ENCODE measurements at regions not wholly inside any gene's neighbourhood (a gene's known extent, or its start where the extent isn't known, plus 50 kb on each side); places are given as distances from the start of the nearest gene placed in this dataset.

DNA sequence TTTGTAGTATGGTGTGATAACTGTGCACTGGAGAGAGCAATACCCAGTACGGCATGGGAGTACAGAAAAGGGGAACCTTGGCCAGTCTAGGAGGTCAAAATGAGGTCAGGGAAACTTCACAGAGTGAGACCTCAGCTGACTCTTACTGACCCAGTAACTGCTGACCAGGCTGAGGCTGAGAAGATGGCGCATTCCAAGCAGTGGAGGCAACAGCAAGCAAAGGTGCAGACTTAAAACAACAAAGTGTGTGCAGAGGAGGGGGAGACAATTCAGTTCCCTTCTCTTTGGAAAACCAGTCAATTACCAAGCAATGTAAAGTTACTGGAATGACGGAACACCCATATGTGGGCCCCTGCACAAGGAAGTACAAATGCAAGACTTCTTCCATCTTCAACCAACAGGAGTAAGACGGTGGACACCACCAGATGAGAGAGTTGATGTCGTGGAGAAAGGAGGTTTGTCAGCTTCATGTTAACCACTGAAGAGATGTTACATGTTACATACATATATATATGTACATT is 54.6 kb upstream of the PRDX6 start (continued):
- TF ChIP-seq, protein P1, sequence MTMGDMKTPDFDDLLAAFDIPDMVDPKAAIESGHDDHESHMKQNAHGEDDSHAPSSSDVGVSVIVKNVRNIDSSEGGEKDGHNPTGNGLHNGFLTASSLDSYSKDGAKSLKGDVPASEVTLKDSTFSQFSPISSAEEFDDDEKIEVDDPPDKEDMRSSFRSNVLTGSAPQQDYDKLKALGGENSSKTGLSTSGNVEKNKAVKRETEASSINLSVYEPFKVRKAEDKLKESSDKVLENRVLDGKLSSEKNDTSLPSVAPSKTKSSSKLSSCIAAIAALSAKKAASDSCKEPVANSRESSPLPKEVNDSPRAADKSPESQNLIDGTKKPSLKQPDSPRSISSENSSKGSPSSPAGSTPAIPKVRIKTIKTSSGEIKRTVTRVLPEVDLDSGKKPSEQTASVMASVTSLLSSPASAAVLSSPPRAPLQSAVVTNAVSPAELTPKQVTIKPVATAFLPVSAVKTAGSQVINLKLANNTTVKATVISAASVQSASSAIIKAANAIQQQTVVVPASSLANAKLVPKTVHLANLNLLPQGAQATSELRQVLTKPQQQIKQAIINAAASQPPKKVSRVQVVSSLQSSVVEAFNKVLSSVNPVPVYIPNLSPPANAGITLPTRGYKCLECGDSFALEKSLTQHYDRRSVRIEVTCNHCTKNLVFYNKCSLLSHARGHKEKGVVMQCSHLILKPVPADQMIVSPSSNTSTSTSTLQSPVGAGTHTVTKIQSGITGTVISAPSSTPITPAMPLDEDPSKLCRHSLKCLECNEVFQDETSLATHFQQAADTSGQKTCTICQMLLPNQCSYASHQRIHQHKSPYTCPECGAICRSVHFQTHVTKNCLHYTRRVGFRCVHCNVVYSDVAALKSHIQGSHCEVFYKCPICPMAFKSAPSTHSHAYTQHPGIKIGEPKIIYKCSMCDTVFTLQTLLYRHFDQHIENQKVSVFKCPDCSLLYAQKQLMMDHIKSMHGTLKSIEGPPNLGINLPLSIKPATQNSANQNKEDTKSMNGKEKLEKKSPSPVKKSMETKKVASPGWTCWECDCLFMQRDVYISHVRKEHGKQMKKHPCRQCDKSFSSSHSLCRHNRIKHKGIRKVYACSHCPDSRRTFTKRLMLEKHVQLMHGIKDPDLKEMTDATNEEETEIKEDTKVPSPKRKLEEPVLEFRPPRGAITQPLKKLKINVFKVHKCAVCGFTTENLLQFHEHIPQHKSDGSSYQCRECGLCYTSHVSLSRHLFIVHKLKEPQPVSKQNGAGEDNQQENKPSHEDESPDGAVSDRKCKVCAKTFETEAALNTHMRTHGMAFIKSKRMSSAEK (CRISPR knock-in tag; IDR thresholded peaks at IDR 0.05; ENCODE audit: borderline replicate concordance), result no peak
- TF ChIP-seq TCF7 (CRISPR knock-in tag; IDR thresholded peaks at IDR 0.05; ENCODE audit: low read depth) (no peak), JUN (CRISPR knock-in tag; IDR thresholded peaks at IDR 0.05) (no peak)

DNA sequence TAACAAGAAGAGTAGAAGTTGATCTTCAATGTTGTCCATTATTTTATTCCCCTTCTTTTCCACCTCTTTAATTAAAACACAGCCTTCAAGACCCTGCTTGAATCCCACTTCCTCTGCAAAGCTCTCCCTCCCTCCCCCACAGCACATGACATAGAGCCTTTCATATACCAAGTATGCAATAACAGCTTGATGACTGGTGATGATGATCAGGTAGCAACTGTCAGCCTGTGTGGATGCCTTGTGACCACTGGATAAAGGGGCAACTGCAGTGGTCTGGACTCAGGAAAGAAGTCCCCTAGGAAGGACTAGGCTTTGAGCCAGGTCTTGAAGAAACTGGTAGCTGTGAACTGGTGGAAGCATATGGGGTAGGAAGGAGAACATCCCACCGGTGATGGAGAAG is 53.8 kb upstream of the PRDX6 start:
- Mint-ChIP-seq H3K9me3 (no peaks in the 10 kb centered on the region), H3K4me1 (peaks cover 41% of the 10 kb centered on the region), H3K27me3 (ENCODE audit: low read depth) (no peaks in the 10 kb centered on the region), H3K36me3 (peaks cover 15% of the 10 kb centered on the region), H3K27ac (no peak overlapping the region), H3K4me3 (no peak overlapping the region)
- TF ChIP-seq TCF7 (CRISPR knock-in tag; IDR thresholded peaks at IDR 0.05; ENCODE audit: low read depth) (no peak), GTF2I (CRISPR knock-in tag; conservative IDR thresholded peaks at IDR 0.05) (no peak)
- TF ChIP-seq, protein P2, sequence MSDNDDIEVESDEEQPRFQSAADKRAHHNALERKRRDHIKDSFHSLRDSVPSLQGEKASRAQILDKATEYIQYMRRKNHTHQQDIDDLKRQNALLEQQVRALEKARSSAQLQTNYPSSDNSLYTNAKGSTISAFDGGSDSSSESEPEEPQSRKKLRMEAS (CRISPR knock-in tag; IDR thresholded peaks at IDR 0.05), result no peak
- no peak for ATAC-seq
- DNase-seq (ENCODE audit: low spot score), result no peak
- CTCF ChIA-PET, result no interaction called here
- POLR2A ChIA-PET, result no interaction called here

DNA sequence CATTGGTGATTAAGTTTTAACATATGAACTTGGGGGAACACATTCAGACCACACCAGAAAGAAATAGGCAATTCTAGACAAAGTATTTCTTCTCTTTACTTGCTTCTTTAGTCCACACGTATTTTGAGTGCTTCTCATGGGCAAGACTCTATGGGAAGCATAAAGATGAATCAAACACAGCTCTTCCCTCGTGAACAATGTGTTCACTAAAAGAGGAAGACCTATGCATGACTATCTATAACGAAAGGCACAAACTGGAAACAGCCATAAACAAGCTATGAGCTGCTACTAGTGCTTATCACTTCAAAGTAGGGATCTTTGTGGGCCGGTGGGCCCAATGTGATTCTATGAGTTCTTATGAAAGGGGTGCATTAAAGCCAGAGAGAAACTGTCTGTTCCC is 53.0 kb upstream of the PRDX6 start:
- Mint-ChIP-seq H3K4me3 (no peak overlapping the region), H3K36me3 (peaks cover 12% of the 10 kb centered on the region; the same call in 1 of the 2 replicates), H3K27ac (no peak overlapping the region; the same call in 1 of the 2 replicates), H3K4me1 (peaks cover 41% of the 10 kb centered on the region), H3K27me3 (ENCODE audit: low read depth) (no peaks in the 10 kb centered on the region), H3K9me3 (no peaks in the 10 kb centered on the region)
- DNase-seq (ENCODE audit: low spot score), result no peak
- ATAC-seq, result no peak
- TF ChIP-seq KAT7 (CRISPR knock-in tag; IDR thresholded peaks at IDR 0.05; ENCODE audit: borderline replicate concordance) (no peak), ZNF232 (CRISPR knock-in tag; IDR thresholded peaks at IDR 0.05) (no peak), ZNF396 (CRISPR knock-in tag; IDR thresholded peaks at IDR 0.05; ENCODE audit: borderline replicate concordance) (no peak), TCF7 (CRISPR knock-in tag; IDR thresholded peaks at IDR 0.05; ENCODE audit: low read depth) (no peak), SMAD3 (CRISPR knock-in tag; IDR thresholded peaks at IDR 0.05; ENCODE audit: borderline replicate concordance) (no peak), ZNF317 (CRISPR knock-in tag; IDR thresholded peaks at IDR 0.05; ENCODE audit: borderline replicate concordance, low read depth) (no peak), MYBL2 (CRISPR knock-in tag; IDR thresholded peaks at IDR 0.05) (no peak), SOX15 (CRISPR knock-in tag; IDR thresholded peaks at IDR 0.05) (no peak), NR3C1 (CRISPR knock-in tag; conservative IDR thresholded peaks at IDR 0.05; ENCODE audit: low read depth) (no peak), FOXJ3 (CRISPR knock-in tag; IDR thresholded peaks at IDR 0.05; ENCODE audit: borderline replicate concordance) (no peak)
- TF ChIP-seq, protein P3, sequence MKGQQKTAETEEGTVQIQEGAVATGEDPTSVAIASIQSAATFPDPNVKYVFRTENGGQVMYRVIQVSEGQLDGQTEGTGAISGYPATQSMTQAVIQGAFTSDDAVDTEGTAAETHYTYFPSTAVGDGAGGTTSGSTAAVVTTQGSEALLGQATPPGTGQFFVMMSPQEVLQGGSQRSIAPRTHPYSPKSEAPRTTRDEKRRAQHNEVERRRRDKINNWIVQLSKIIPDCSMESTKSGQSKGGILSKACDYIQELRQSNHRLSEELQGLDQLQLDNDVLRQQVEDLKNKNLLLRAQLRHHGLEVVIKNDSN (CRISPR knock-in tag; IDR thresholded peaks at IDR 0.05), result no peak
- TF ChIP-seq, protein P4, sequence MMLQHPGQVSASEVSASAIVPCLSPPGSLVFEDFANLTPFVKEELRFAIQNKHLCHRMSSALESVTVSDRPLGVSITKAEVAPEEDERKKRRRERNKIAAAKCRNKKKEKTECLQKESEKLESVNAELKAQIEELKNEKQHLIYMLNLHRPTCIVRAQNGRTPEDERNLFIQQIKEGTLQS (CRISPR knock-in tag; conservative IDR thresholded peaks at IDR 0.05), result no peak
- CTCF ChIA-PET, result no interaction called here
- POLR2A ChIA-PET, result no interaction called here

Measured in WTC11 (cell line).